K562 (cell line): ENCODE measurements at regions not wholly inside any gene's neighbourhood (a gene's known extent, or its start where the extent isn't known, plus 50 kb on each side); places are given as distances from the start of the nearest gene placed in this dataset.

Experiments used
- ATAC-seq: fragments of 200-7000 bp; cut with Tn5 transposase; 3 replicates; pipeline ENCODE4 v1.9.1; 2020; ENCODE audit warnings: moderate library complexity
- BruUV-seq: library from RNA; stranded (reverse); fragments of 400-500 nt; replicated peaks from 2 replicates; lab custom pipeline; 2021; lab: Mats Ljungman, UMichigan
- CTCF ChIA-PET: fragments of 300-600 bp; formaldehyde crosslinking; extraction: SDS; loops from one replicate; lab custom pipeline; 2021; ENCODE audit warnings: low intra/inter-chr PET ratio; lab: Yijun Ruan, JAX
- POLR2A ChIA-PET: fragments of 300-600, 350-650 bp; sonication (Branson Sonifier 250); formaldehyde crosslinking; extraction: SDS; loops from one replicate; lab custom pipeline; 2021; ENCODE audit warnings: antibody characterized with exemption, inconsistent platforms; lab: Yijun Ruan, JAX
- DNase-seq, 4 experiments: peaks; one replicate each; pipeline versions ENCODE4 v3.0.0 to v3.0.0-alpha.2; 2011 to 2018; ENCODE audit warnings: low spot score in 3 of 4, mixed read lengths in 3 of 4; ENCODE audit errors: extremely low read depth in 1 of 4
- FAIRE-seq: peaks from 2 replicates; lab custom pipeline; 2011; peaks lifted over from hg19 to GRCh38; lab: Jason Lieb, UNC
- H2AFZ ChIP-seq: 2 replicates; pipeline ENCODE4 v1.6.0; 2011; ENCODE audit warnings: low read depth, low read length, control low read depth, inconsistent platforms
- H3K27ac ChIP-seq: fragments of 200-600 bp; 3 replicates; pipeline ENCODE4 v1.8.0; 2011; ENCODE audit warnings: low read depth, mild to moderate bottlenecking, control low read depth, inconsistent platforms, low read length, moderate library complexity, mixed read lengths; ENCODE audit errors: extremely low read depth
- H3K27me3 ChIP-seq, 2 experiments: fragments of 300-600 bp in 1 of 2; 2 replicates in 1 of 2; 3 replicates in 1 of 2; pipeline versions ENCODE4 v1.6.0 to v1.8.0; 2011; ENCODE audit warnings: inconsistent platforms in 2 of 2, low read length in 2 of 2, mild to moderate bottlenecking in 1 of 2, mixed read lengths in 1 of 2, moderate library complexity in 1 of 2; ENCODE audit not compliant: control insufficient read depth in 2 of 2, insufficient read depth in 2 of 2
- H3K36me3 ChIP-seq: fragments of 300-600 bp; 3 replicates; pipeline ENCODE4 v1.8.0; 2011; ENCODE audit warnings: mild to moderate bottlenecking, low read length, inconsistent platforms; ENCODE audit not compliant: control insufficient read depth, insufficient read depth
- H3K4me1 ChIP-seq, 2 experiments: fragments of 200-600 bp in 1 of 2; replicated peaks in 1 of 2; 2 replicates in 1 of 2; 3 replicates in 1 of 2; pipeline versions ENCODE4 v1.5.1 to v1.8.0; 2011; ENCODE audit warnings: inconsistent platforms in 2 of 2, low read length in 2 of 2, mild to moderate bottlenecking in 1 of 2, mixed read lengths in 1 of 2, moderate library complexity in 1 of 2; ENCODE audit not compliant: control insufficient read depth in 2 of 2, insufficient read depth in 2 of 2
- H3K4me2 ChIP-seq: 2 replicates; pipeline ENCODE4 v1.6.1; 2011; ENCODE audit warnings: low read length, control low read depth, inconsistent platforms, mixed read lengths; ENCODE audit not compliant: insufficient read depth
- H3K4me3 ChIP-seq: fragments of 200-600 bp; sonication (generic), shearing (Covaris generic); 2 replicates; pipeline ENCODE4 v1.5.1; 2016; ENCODE audit warnings: control low read depth, inconsistent platforms
- H3K79me2 ChIP-seq: fragments of 200-600 bp; 3 replicates; pipeline ENCODE4 v1.8.0; 2011; ENCODE audit warnings: low read length, inconsistent platforms; ENCODE audit not compliant: control insufficient read depth, insufficient read depth
- H3K9ac ChIP-seq, 2 experiments: 2 replicates each; pipeline versions ENCODE4 v1.6.0 to v1.6.1; 2011; ENCODE audit warnings: low read depth in 2 of 2, low read length in 2 of 2, control low read depth in 1 of 2, inconsistent platforms in 1 of 2, mild to moderate bottlenecking in 1 of 2, mixed read lengths in 1 of 2; ENCODE audit not compliant: insufficient read depth in 1 of 2
- H3K9me1 ChIP-seq: one replicate; pipeline ENCODE4 v1.6.0; 2011; ENCODE audit warnings: inconsistent platforms, mild to moderate bottlenecking, low read length, moderate library complexity; ENCODE audit not compliant: control insufficient read depth, insufficient read depth
- H3K9me3 ChIP-seq: replicated peaks from 2 replicates; pipeline ENCODE4 v1.5.1; 2011; ENCODE audit warnings: low read depth, low read length, inconsistent platforms; ENCODE audit not compliant: control insufficient read depth, insufficient read depth
- H4K20me1 ChIP-seq: replicated peaks from 2 replicates; pipeline ENCODE4 v1.6.1; 2011; ENCODE audit warnings: low read length, inconsistent platforms, mixed read lengths; ENCODE audit not compliant: control insufficient read depth, insufficient read depth
- ATF2 ChIP-seq: sonication (generic); formaldehyde crosslinking; IDR thresholded peaks from 2 replicates; pipeline ENCODE4 v1.8.1; 2022; ENCODE audit warnings: missing genetic modification reagents
- ATF4 ChIP-seq: fragments of 450-650 bp; formaldehyde crosslinking; IDR thresholded peaks from 2 replicates; pipeline ENCODE4 v1.4.0; 2022; ENCODE audit warnings: mild to moderate bottlenecking, moderate library complexity
- DMBX1 ChIP-seq: fragments of 250-450 bp; sonication (Bioruptor Pico); IDR thresholded peaks from 2 replicates; pipeline ENCODE4 v1.8.0; 2022; ENCODE audit warnings: inconsistent platforms, mild to moderate bottlenecking, moderate library complexity, borderline replicate concordance
- E2F3 ChIP-seq: fragments of 250-450 bp; sonication (Bioruptor Pico); IDR thresholded peaks from 2 replicates; pipeline ENCODE4 v1.4.0; 2020; ENCODE audit warnings: mild to moderate bottlenecking
- HNRNPUL1 ChIP-seq: fragments of 200-400 bp; formaldehyde crosslinking; IDR thresholded peaks from 2 replicates; pipeline ENCODE4 v1.6.1; 2017; ENCODE audit warnings: low read length
- NUFIP1 ChIP-seq: fragments of 450-650 bp; IDR thresholded peaks from 2 replicates; pipeline ENCODE4 v1.6.1; 2018; ENCODE audit not compliant: partially characterized antibody
- SETDB1 ChIP-seq: IDR thresholded peaks from one replicate; pipeline ENCODE4 v1.6.1; 2012; ENCODE audit warnings: low read length, control low read depth, inconsistent platforms
- SRF ChIP-seq, 2 experiments: fragments of 250-450, 450-650 bp in 1 of 2; sonication (Bioruptor Pico) in 1 of 2; sonication (generic) in 1 of 2; formaldehyde crosslinking; IDR thresholded peaks; 2 replicates each; pipeline versions ENCODE4 v1.5.0 to v1.5.1; 2020 to 2022; ENCODE audit warnings: mild to moderate bottlenecking in 1 of 2, missing genetic modification reagents in 1 of 2
- ZNF224 ChIP-seq: sonication (generic); formaldehyde crosslinking; IDR thresholded peaks from 2 replicates; pipeline ENCODE4 v1.8.0; 2022; ENCODE audit warnings: mild to moderate bottlenecking, missing genetic modification reagents
- ZNF232 ChIP-seq: sonication (generic); formaldehyde crosslinking; IDR thresholded peaks from 2 replicates; pipeline ENCODE4 v1.8.0; 2022; ENCODE audit warnings: mild to moderate bottlenecking, missing genetic modification reagents
- ZNF282 ChIP-seq: sonication (generic); formaldehyde crosslinking; IDR thresholded peaks from 2 replicates; pipeline ENCODE4 v1.8.1; 2023; ENCODE audit warnings: missing genetic modification reagents
- ZNF41 ChIP-seq: fragments of 250-450 bp; sonication (Bioruptor Pico); conservative IDR thresholded peaks from 2 replicates; pipeline ENCODE4 v1.4.0; 2020; ENCODE audit warnings: mild to moderate bottlenecking
- WGBS: fragments of 100-300 bp; shearing (Covaris generic); methylation state at CpG from one replicate; pipeline ENCODE4 v1.1.6; 2016; ENCODE audit warnings: low coverage, mixed read lengths; ENCODE audit not compliant: insufficient coverage; ENCODE audit errors: missing lambda C conversion rate; 5-methylcytosine and 5-hydroxymethylcytosine counted together
- in situ Hi-C: fragments of 300-500 bp; cut with MboI; formaldehyde crosslinking; loops from 4 replicates; pipeline ENCODE4 v1.15.0; 2018; ENCODE audit warnings: inconsistent platforms, mixed read lengths
- intact Hi-C: fragments of 100-400 bp; cut with micrococcal nuclease; formaldehyde crosslinking; loops from 2 replicates; pipeline ENCODE4 v1.14.2; 2022
- TF ChIP-seq, protein P1 (sequence below): fragments of 250-450 bp; sonication (Bioruptor Pico); IDR thresholded peaks from 2 replicates; pipeline ENCODE4 v1.8.0; 2021; ENCODE audit warnings: borderline replicate concordance, mild to moderate bottlenecking, moderate library complexity; ENCODE audit not compliant: poor library complexity, severe bottlenecking

GRCh38 chr10:20662742-20663141 is 234.4 kb downstream of the NEBL start:
- H3K27me3 ChIP-seq, result no peaks in the 10 kb centered on the region
- BruUV-seq, result no TSS peak
- ChIA-PET CTCF (no interaction called here), POLR2A (no interaction called here)
- H3K79me2 ChIP-seq, result no peaks in the 10 kb centered on the region
- H3K4me1 ChIP-seq, result no peaks in the 10 kb centered on the region
- no peak overlapping the region for H2AFZ ChIP-seq
- in situ Hi-C loops, result no loop called here
- H3K27ac ChIP-seq, result no peak overlapping the region
- ATAC-seq (no peak), DNase-seq (no peak), FAIRE-seq (no peak)
- H3K9ac ChIP-seq, result no peak overlapping the region
- no peaks in the 10 kb centered on the region for H3K36me3 ChIP-seq
- WGBS, result 0% methylated on average over 3 of the region's 3 CpGs
- no peaks in the 10 kb centered on the region for H3K9me1 ChIP-seq
- H4K20me1 ChIP-seq, result no peaks in the 10 kb centered on the region
- no peak overlapping the region for H3K4me2 ChIP-seq
- intact Hi-C loops, result no loop called here
- H3K9me3 ChIP-seq, result no peaks in the 10 kb centered on the region
- no peak overlapping the region for H3K4me3 ChIP-seq
- TF ChIP-seq SRF (CRISPR knock-in tag; IDR thresholded peaks at IDR 0.05) (no peak), HNRNPUL1 (no peak), ATF2 (no peak), ZNF232 (CRISPR knock-in tag) (no peak), SETDB1 (no peak), ZNF282 (CRISPR knock-in tag) (no peak), ZNF41 (CRISPR knock-in tag) (no peak), ATF4 (CRISPR knock-in tag) (no peak), DMBX1 (CRISPR knock-in tag) (no peak), ZNF224 (CRISPR knock-in tag) (no peak), E2F3 (CRISPR knock-in tag) (no peak), NUFIP1 (no peak)
- TF ChIP-seq, protein P1, sequence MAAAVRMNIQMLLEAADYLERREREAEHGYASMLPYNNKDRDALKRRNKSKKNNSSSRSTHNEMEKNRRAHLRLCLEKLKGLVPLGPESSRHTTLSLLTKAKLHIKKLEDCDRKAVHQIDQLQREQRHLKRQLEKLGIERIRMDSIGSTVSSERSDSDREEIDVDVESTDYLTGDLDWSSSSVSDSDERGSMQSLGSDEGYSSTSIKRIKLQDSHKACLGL, result no peak
